Activated CD4-positive, alpha-beta memory T cell treated with anti-CD3 and anti-CD28 coated beads for 36 hours (primary cell): ENCODE measurements at regions not wholly inside any gene's neighbourhood (a gene's known extent, or its start where the extent isn't known, plus 50 kb on each side); places are given as distances from the start of the nearest gene placed in this dataset.

ENCODE experiments used
- CTCF ChIA-PET: fragments of 350-600 bp; sonication (Branson Sonifier 250); formaldehyde crosslinking; loops from one replicate; lab custom pipeline; 2021; ENCODE audit warnings: antibody characterized with exemption, inconsistent platforms; lab: Charles Lee
- POLR2A ChIA-PET: fragments of 350-600 bp; sonication (Branson Sonifier 250); formaldehyde crosslinking; loops from one replicate; lab custom pipeline; 2021; ENCODE audit warnings: antibody characterized with exemption; lab: Charles Lee
- DNase-seq: peaks from one replicate; pipeline ENCODE4 v3.0.0-alpha.2; 2020
- H3K27ac Mint-ChIP-seq: one replicate; pipeline ENCODE4 v1.8.0; 2021; ENCODE audit warnings: mixed read lengths
- H3K27me3 Mint-ChIP-seq: one replicate; pipeline ENCODE4 v1.8.0; 2021; ENCODE audit warnings: mixed read lengths
- H3K36me3 Mint-ChIP-seq: one replicate; pipeline ENCODE4 v1.8.0; 2021; ENCODE audit warnings: mixed read lengths
- H3K4me1 Mint-ChIP-seq: one replicate; pipeline ENCODE4 v1.8.0; 2021; ENCODE audit warnings: low read depth, mixed read lengths
- H3K4me3 Mint-ChIP-seq: one replicate; pipeline ENCODE4 v1.8.0; 2021; ENCODE audit warnings: mild to moderate bottlenecking, mixed read lengths
- H3K9me3 Mint-ChIP-seq: one replicate; pipeline ENCODE4 v1.8.0; 2021; ENCODE audit warnings: mixed read lengths
- intact Hi-C: fragments of 100-400 bp; cut with micrococcal nuclease; formaldehyde crosslinking; loops from one replicate; pipeline ENCODE4 v1.15.1; 2023

DNA sequence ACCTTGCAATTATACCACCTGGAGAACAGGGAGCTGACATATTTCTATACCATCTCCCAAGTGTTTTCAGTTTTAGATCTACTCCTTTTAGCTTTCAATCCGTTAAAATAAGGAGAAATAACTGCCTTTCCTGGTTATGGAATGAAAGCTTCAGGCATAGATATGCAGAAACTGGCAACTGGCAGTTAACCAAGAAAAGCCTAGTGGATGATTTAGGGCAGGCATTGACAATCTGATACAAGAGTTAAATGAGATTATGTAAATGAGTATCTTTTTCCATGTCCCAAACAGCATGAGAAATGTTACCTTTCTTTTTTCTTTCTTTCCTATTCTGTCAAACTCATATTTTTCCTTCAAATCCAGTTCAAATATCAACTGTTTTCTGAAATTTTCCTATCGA, 689.1 kb upstream of the DPPA4 start:
- ChIA-PET CTCF (no interaction called here), POLR2A (no interaction called here)
- no peak for DNase-seq
- no peak overlapping the region for H3K27ac Mint-ChIP-seq
- H3K4me3 Mint-ChIP-seq, result no peak overlapping the region
- H3K36me3 Mint-ChIP-seq, result no peaks in the 10 kb centered on the region
- H3K4me1 Mint-ChIP-seq, result peaks cover 3% of the 10 kb centered on the region
- no peaks in the 10 kb centered on the region for H3K27me3 Mint-ChIP-seq
- intact Hi-C loops, result no loop called here
- peaks cover 7% of the 10 kb centered on the region for H3K9me3 Mint-ChIP-seq

GRCh38 chr3:110027446-110028080, 690.2 kb upstream of the DPPA4 start:
- CTCF ChIA-PET, result no interaction called here
- no peak for DNase-seq
- POLR2A ChIA-PET, result no interaction called here
- peaks cover 7% of the 10 kb centered on the region for H3K9me3 Mint-ChIP-seq
- H3K27ac Mint-ChIP-seq, result no peak overlapping the region
- no peaks in the 10 kb centered on the region for H3K27me3 Mint-ChIP-seq
- H3K4me1 Mint-ChIP-seq, result no peaks in the 10 kb centered on the region
- H3K36me3 Mint-ChIP-seq, result no peaks in the 10 kb centered on the region
- intact Hi-C loops, result no loop called here
- H3K4me3 Mint-ChIP-seq, result no peak overlapping the region

GRCh38 chr3:110031975-110032374, 694.6 kb upstream of the DPPA4 start:
- Mint-ChIP-seq H3K36me3 (no peaks in the 10 kb centered on the region), H3K4me1 (no peaks in the 10 kb centered on the region), H3K4me3 (no peak overlapping the region), H3K27ac (no peak overlapping the region), H3K9me3 (no peaks in the 10 kb centered on the region), H3K27me3 (no peaks in the 10 kb centered on the region)
- intact Hi-C loops, result no loop called here
- ChIA-PET POLR2A (no interaction called here), CTCF (no interaction called here)
- no peak for DNase-seq

GRCh38 chr3:110059431-110059830, 722.1 kb upstream of the DPPA4 start:
- H3K27ac Mint-ChIP-seq, result no peak overlapping the region
- no peaks in the 10 kb centered on the region for H3K27me3 Mint-ChIP-seq
- H3K9me3 Mint-ChIP-seq, result peaks cover 2% of the 10 kb centered on the region
- no peak overlapping the region for H3K4me3 Mint-ChIP-seq
- H3K4me1 Mint-ChIP-seq, result no peaks in the 10 kb centered on the region
- ChIA-PET CTCF (no interaction called here), POLR2A (no interaction called here)
- no peak for DNase-seq
- intact Hi-C loops, result no loop called here
- H3K36me3 Mint-ChIP-seq, result no peaks in the 10 kb centered on the region

DNA sequence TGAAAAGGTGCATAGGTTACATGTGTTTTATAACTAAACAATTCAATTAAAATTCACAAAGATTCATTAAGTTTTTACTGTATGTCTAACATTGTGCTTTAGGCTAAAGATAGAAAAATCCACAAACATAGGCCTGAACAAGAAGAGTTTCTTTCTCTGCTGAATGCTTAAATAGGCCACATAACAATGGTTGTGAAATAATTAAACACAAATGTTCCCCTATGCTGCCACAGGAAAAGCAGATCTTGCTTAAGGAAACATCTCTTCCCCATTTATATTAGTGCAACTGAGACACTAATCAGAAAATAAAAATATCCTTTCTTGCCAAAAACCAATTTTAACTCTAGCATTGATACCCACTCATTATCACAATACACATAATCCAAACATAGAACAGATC, 725.4 kb upstream of the DPPA4 start:
- H3K4me3 Mint-ChIP-seq, result no peak overlapping the region

GRCh38 chr3:110063178-110063577, 725.8 kb upstream of the DPPA4 start:
- intact Hi-C loops, result no loop called here
- DNase-seq, result no peak
- H3K27me3 Mint-ChIP-seq, result no peaks in the 10 kb centered on the region
- CTCF ChIA-PET, result interaction anchor here (0.7 kb wide), 1 partner anchor 503 kb away, joined by 3 read pairs; no protein-coding TSS in a partner anchor
- no peak overlapping the region for H3K27ac Mint-ChIP-seq
- H3K4me1 Mint-ChIP-seq, result no peaks in the 10 kb centered on the region
- H3K9me3 Mint-ChIP-seq, result no peaks in the 10 kb centered on the region
- POLR2A ChIA-PET, result no interaction called here
- no peaks in the 10 kb centered on the region for H3K36me3 Mint-ChIP-seq
- H3K4me3 Mint-ChIP-seq, result no peak overlapping the region

More for the DNA sequence above, 725.4 kb upstream of the DPPA4 start:
- H3K36me3 Mint-ChIP-seq, result no peaks in the 10 kb centered on the region
- H3K27ac Mint-ChIP-seq, result no peak overlapping the region
- H3K4me1 Mint-ChIP-seq, result no peaks in the 10 kb centered on the region
- ChIA-PET POLR2A (no interaction called here), CTCF (interaction anchor here (0.7 kb wide), 1 partner anchor 504 kb away, joined by 3 read pairs; no protein-coding TSS in a partner anchor)
- intact Hi-C loops, result no loop called here
- no peak for DNase-seq
- H3K9me3 Mint-ChIP-seq, result no peaks in the 10 kb centered on the region
- H3K27me3 Mint-ChIP-seq, result no peaks in the 10 kb centered on the region

DNA sequence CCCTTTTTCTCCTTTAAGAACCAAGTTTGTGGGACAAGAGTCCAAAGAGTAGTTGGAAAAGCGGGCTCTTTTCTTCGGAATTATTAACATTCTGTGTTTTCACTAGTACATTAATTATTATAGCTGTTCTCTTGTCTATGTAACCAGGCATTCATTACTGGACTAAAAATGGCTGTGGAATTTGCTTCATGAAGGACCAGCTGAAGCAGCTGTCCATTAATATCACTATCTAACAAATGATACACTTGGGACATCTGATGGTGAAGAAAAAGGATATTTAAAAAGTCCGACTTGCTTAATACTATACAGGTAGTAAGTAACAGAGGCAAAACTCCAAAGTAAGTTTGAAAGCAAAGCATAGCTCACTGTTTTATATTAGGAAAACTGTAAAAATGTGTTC, 728.9 kb upstream of the DPPA4 start:
- no peaks in the 10 kb centered on the region for H3K36me3 Mint-ChIP-seq
- no peaks in the 10 kb centered on the region for H3K9me3 Mint-ChIP-seq
- ChIA-PET CTCF (no interaction called here), POLR2A (no interaction called here)
- H3K27ac Mint-ChIP-seq, result no peak overlapping the region
- peaks cover 16% of the 10 kb centered on the region for H3K4me1 Mint-ChIP-seq
- DNase-seq, result no peak
- no peak overlapping the region for H3K4me3 Mint-ChIP-seq
- no peaks in the 10 kb centered on the region for H3K27me3 Mint-ChIP-seq
- intact Hi-C loops, result no loop called here

- no peaks in the 10 kb centered on the region for H3K27me3 Mint-ChIP-seq
- no peak overlapping the region for H3K4me3 Mint-ChIP-seq
- H3K9me3 Mint-ChIP-seq, result peaks cover 5% of the 10 kb centered on the region
- no peaks in the 10 kb centered on the region for H3K36me3 Mint-ChIP-seq
- intact Hi-C loops, result no loop called here
- H3K4me1 Mint-ChIP-seq, result peaks cover 16% of the 10 kb centered on the region
- CTCF ChIA-PET, result no interaction called here
- no peak for DNase-seq
- POLR2A ChIA-PET, result no interaction called here
- no peak overlapping the region for H3K27ac Mint-ChIP-seq
These were observed 730.2 kb upstream of the DPPA4 start for GRCh38 chr3:110067527-110067926.

DNA sequence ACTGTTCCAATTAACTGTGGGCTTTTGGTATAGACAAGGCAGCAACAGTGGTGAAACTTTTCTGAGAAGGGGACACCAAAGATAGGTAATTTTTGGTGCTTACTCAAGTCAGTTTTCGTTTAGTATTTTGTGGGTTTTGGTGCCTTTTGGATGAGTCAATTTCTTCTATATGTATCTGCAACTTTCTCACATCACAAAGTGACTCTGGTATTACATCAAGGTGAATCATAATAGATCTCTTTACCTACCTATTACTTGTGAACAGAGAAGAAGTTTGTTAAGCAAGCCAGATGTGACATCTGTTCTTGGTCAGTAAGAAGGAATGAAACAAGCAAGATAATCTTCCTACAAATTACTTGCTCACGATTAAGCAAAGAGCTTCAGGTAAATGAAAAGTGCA, 732.4 kb upstream of the DPPA4 start:
- Mint-ChIP-seq H3K27ac (peak overlapping the region; percentile 6), H3K36me3 (no peaks in the 10 kb centered on the region), H3K4me1 (peaks cover 16% of the 10 kb centered on the region), H3K9me3 (peaks cover 5% of the 10 kb centered on the region), H3K27me3 (no peaks in the 10 kb centered on the region), H3K4me3 (no peak overlapping the region)
- ChIA-PET POLR2A (no interaction called here), CTCF (no interaction called here)
- intact Hi-C loops, result loop anchor here (1.0 to 10.0 kb wide), 5 partner anchors 55 to 745 kb away; no protein-coding TSS in a partner anchor
- no peak for DNase-seq

- DNase-seq, result no peak
- ChIA-PET CTCF (no interaction called here), POLR2A (no interaction called here)
- Mint-ChIP-seq H3K9me3 (peaks cover 5% of the 10 kb centered on the region), H3K27me3 (no peaks in the 10 kb centered on the region), H3K27ac (peak overlapping the region; percentile 6), H3K36me3 (no peaks in the 10 kb centered on the region), H3K4me1 (peaks cover 16% of the 10 kb centered on the region), H3K4me3 (no peak overlapping the region)
- intact Hi-C loops, result loop anchor here (1.0 to 10.0 kb wide), 4 partner anchors 143 to 744 kb away; no protein-coding TSS in a partner anchor
These were observed 733.0 kb upstream of the DPPA4 start for GRCh38 chr3:110070161-110070916.

- intact Hi-C loops, result loop anchor here (5.0 to 10.0 kb wide), 2 partner anchors 222 to 741 kb away; no protein-coding TSS in a partner anchor
- Mint-ChIP-seq H3K4me1 (peaks cover 16% of the 10 kb centered on the region), H3K9me3 (peaks cover 5% of the 10 kb centered on the region), H3K36me3 (no peaks in the 10 kb centered on the region), H3K4me3 (no peak overlapping the region), H3K27ac (no peak overlapping the region), H3K27me3 (no peaks in the 10 kb centered on the region)
- ChIA-PET POLR2A (no interaction called here), CTCF (no interaction called here)
- no peak for DNase-seq
These were observed 736.7 kb upstream of the DPPA4 start for GRCh38 chr3:110074095-110074494.

- Mint-ChIP-seq H3K36me3 (no peaks in the 10 kb centered on the region), H3K4me1 (no peaks in the 10 kb centered on the region), H3K4me3 (no peak overlapping the region), H3K27me3 (no peaks in the 10 kb centered on the region), H3K9me3 (no peaks in the 10 kb centered on the region), H3K27ac (no peak overlapping the region)
- ChIA-PET CTCF (no interaction called here), POLR2A (no interaction called here)
- intact Hi-C loops, result loop anchor here (10.0 kb wide), 1 partner anchor 738 kb away; no protein-coding TSS in a partner anchor
- DNase-seq, result no peak
These were observed 739.7 kb upstream of the DPPA4 start for GRCh38 chr3:110077093-110077492.
